ENCODE measurements at regions not wholly inside any gene's neighbourhood (a gene's known extent, or its start where the extent isn't known, plus 50 kb on each side); places are given as distances from the start of the nearest gene placed in this dataset.
"Not testable (repeated sequence)": the region's sequence is repeated elsewhere in the genome, so short reads cannot be mapped to it uniquely, and the experiment has no call there.

GRCh38 chr10:28769091-28769604, 91.8 kb downstream of the BAMBI start:
- ATAC-seq (replicated peaks; ENCODE audit: extremely low read depth, poor library complexity, severe bottlenecking): no peak
- no peak overlapping the region for H3K4me3 Mint-ChIP-seq

DNA sequence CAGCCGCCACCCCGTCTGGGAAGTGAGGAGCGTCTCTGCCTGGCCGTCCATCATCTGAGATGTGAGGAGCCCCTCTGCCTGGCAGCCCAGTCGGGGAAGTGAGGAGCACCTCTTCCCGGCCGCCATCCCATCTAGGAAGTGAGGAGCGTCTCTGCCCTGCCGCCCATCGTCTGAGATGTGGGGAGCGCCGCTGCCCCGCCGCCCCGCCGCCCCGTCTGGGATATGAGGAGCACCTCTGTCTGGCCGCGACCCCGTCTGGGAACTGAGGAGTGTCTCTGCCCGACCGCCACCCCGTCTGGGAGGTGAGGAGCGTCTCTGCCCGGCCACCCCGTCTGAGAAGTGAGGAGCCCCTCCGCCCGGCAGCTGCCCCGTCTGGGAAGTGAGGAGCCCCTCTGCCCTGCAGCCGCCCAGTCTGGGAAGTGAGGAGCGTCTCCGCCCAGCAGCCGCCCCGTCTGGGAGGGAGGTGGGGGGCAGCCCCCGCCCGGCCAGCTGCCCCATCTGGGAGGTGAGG, 94.3 kb downstream of the BAMBI start:
- H3K4me3 Mint-ChIP-seq; H3K9me3 Mint-ChIP-seq; H3K4me1 Mint-ChIP-seq; ATAC-seq (replicated peaks; ENCODE audit: extremely low read depth, poor library complexity, severe bottlenecking); H3K36me3 Mint-ChIP-seq (ENCODE audit: insufficient read depth); H3K27me3 Mint-ChIP-seq; DNase-seq (ENCODE audit: low spot score in 2 of 2); H3K27ac Mint-ChIP-seq (ENCODE audit: low read depth): not testable (repeated sequence)

More at GRCh38 chr10:28769091-28769604, 91.8 kb downstream of the BAMBI start:
- Mint-ChIP-seq H3K4me1 (no peaks in the 10 kb centered on the region), H3K9me3 (no peaks in the 10 kb centered on the region), H3K27ac (ENCODE audit: low read depth) (no peak overlapping the region), H3K27me3 (peaks cover 23% of the 10 kb centered on the region), H3K36me3 (ENCODE audit: insufficient read depth) (no peaks in the 10 kb centered on the region)
- DNase-seq (ENCODE audit: low spot score in 2 of 2): no peak

DNA sequence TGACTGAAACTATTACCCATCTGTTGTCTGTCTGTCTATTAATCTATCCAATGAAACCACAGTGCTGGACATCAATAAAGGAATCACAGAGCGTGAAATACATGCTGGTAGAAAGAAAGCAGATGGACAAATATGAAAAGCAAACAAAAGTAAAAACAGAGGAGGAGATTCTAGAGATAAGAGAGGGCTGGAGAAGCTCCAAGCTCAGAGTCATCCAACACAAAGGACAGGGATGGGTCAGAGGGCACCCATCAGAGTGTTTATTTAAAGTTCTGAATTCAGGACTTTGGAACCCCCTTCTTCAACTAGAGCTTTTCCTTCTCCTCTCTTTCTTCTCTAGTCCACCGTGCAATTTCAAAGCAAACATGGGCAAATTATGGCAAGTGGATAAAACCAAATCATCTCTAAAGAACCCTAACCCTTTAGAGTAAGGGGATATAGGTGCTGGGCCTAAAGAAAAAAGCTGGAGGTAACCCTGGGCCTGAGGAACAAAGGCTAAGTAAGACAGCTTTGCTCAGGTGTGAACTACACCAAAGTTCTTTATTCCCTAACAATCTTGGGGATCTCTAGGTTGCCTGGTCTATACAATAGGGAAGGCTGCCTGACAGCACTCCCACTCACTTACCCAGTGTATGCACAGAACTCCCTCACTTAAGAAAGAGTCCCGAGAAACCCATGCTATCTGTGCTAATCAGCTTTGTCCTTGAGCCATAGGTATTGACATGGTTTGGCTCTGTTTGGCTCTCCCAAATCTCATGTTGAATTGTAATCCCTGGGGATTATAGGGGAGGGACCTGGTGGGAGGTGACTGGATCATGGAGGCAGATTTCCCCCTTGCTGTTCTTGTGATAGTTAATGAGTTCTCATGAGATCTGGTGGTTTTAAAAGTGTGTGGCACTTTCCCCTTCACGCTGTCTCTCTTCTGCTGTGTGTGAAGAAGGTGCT, 97.0 kb downstream of the BAMBI start:
- Mint-ChIP-seq H3K4me3 (no peak overlapping the region), H3K36me3 (ENCODE audit: insufficient read depth) (no peaks in the 10 kb centered on the region), H3K9me3 (no peaks in the 10 kb centered on the region), H3K27ac (ENCODE audit: low read depth) (no peak overlapping the region), H3K27me3 (no peaks in the 10 kb centered on the region), H3K4me1 (no peaks in the 10 kb centered on the region)
- DNase-seq (ENCODE audit: low spot score in 2 of 2) (no peak), ATAC-seq (replicated peaks; ENCODE audit: extremely low read depth, poor library complexity, severe bottlenecking) (no peak)

- Mint-ChIP-seq H3K27ac (ENCODE audit: low read depth) (no peak overlapping the region), H3K27me3 (no peaks in the 10 kb centered on the region), H3K4me1 (no peaks in the 10 kb centered on the region), H3K9me3 (no peaks in the 10 kb centered on the region), H3K36me3 (ENCODE audit: insufficient read depth) (no peaks in the 10 kb centered on the region), H3K4me3 (no peak overlapping the region)
- ATAC-seq (replicated peaks; ENCODE audit: extremely low read depth, poor library complexity, severe bottlenecking): no peak
- DNase-seq (ENCODE audit: low spot score in 2 of 2): no peak
Observed at GRCh38 chr10:28775773-28776172, 98.5 kb downstream of the BAMBI start.

GRCh38 chr10:28776519-28776918, 99.2 kb downstream of the BAMBI start:
- Mint-ChIP-seq H3K27ac (ENCODE audit: low read depth) (no peak overlapping the region), H3K9me3 (no peaks in the 10 kb centered on the region), H3K4me1 (no peaks in the 10 kb centered on the region), H3K4me3 (no peak overlapping the region), H3K27me3 (no peaks in the 10 kb centered on the region), H3K36me3 (ENCODE audit: insufficient read depth) (no peaks in the 10 kb centered on the region)
- ATAC-seq (replicated peaks; ENCODE audit: extremely low read depth, poor library complexity, severe bottlenecking) (no peak), DNase-seq (ENCODE audit: low spot score in 2 of 2) (no peak)

- Mint-ChIP-seq H3K27ac (ENCODE audit: low read depth) (no peak overlapping the region), H3K27me3 (peaks cover 2% of the 10 kb centered on the region), H3K36me3 (ENCODE audit: insufficient read depth) (no peaks in the 10 kb centered on the region), H3K4me3 (no peak overlapping the region), H3K4me1 (no peaks in the 10 kb centered on the region), H3K9me3 (no peaks in the 10 kb centered on the region)
- DNase-seq (ENCODE audit: low spot score in 2 of 2): no peak
- ATAC-seq (replicated peaks; ENCODE audit: extremely low read depth, poor library complexity, severe bottlenecking): no peak
Observed at GRCh38 chr10:28777911-28778310, 100.6 kb downstream of the BAMBI start.

GRCh38 chr10:28778524-28778923, 101.2 kb downstream of the BAMBI start:
- Mint-ChIP-seq H3K27ac (ENCODE audit: low read depth) (no peak overlapping the region), H3K36me3 (ENCODE audit: insufficient read depth) (no peaks in the 10 kb centered on the region), H3K27me3 (peaks cover 9% of the 10 kb centered on the region), H3K4me3 (no peak overlapping the region), H3K4me1 (no peaks in the 10 kb centered on the region), H3K9me3 (no peaks in the 10 kb centered on the region)
- ATAC-seq (replicated peaks; ENCODE audit: extremely low read depth, poor library complexity, severe bottlenecking) (no peak), DNase-seq (ENCODE audit: low spot score in 2 of 2) (no peak)

DNA sequence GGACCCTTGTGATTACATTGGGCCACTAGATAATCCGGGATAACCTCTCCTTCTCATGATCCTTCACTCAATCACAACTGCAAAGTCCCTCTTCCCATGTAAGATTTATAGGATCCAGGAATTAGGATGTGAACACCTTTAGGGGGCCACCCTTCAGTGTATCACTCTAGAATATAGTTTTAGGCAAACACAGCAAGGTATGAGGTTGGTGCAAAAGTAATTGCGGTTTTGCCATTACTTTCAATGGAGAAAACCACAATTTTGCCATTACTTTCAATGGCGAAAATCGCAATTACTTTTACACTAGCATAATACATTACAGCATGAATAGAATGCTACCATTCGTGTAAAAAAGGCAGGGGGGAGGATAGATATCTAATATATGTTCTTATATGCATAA, 104.0 kb downstream of the BAMBI start:
- Mint-ChIP-seq H3K27me3 (peaks cover 22% of the 10 kb centered on the region), H3K4me3 (no peak overlapping the region)
- no peak for ATAC-seq (replicated peaks; ENCODE audit: extremely low read depth, poor library complexity, severe bottlenecking)

GRCh38 chr10:28783087-28783486, 105.8 kb downstream of the BAMBI start:
- Mint-ChIP-seq H3K27ac (ENCODE audit: low read depth) (no peak overlapping the region), H3K36me3 (ENCODE audit: insufficient read depth) (no peaks in the 10 kb centered on the region), H3K4me1 (no peaks in the 10 kb centered on the region), H3K4me3 (no peak overlapping the region), H3K9me3 (no peaks in the 10 kb centered on the region), H3K27me3 (peaks cover 31% of the 10 kb centered on the region)
- DNase-seq (ENCODE audit: low spot score in 2 of 2) (no peak), ATAC-seq (replicated peaks; ENCODE audit: extremely low read depth, poor library complexity, severe bottlenecking) (no peak)

More for the DNA sequence above, 104.0 kb downstream of the BAMBI start:
- no peak for DNase-seq (ENCODE audit: low spot score in 2 of 2)
- Mint-ChIP-seq H3K27ac (ENCODE audit: low read depth) (no peak overlapping the region), H3K4me1 (no peaks in the 10 kb centered on the region), H3K36me3 (ENCODE audit: insufficient read depth) (no peaks in the 10 kb centered on the region), H3K9me3 (no peaks in the 10 kb centered on the region)

DNA sequence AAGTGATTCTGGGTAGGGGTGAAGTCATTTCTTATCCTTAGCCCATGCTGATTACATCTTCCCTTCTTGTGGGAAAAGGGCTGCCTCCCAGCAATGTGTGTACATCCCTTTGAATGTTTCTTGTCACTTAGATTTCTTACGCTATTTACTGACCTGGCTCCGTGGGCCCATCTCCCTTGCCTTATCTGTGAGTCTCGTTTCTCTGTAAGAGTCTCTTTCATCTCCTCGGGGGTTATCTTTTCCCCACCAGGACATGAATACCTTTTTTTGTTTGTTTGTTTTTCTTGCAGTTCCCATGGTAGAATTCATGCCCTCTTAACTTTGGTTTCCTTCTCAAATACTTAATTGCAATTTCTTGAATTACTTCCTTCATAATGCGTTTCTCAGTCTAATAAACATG, 107.7 kb downstream of the BAMBI start:
- ATAC-seq (replicated peaks; ENCODE audit: extremely low read depth, poor library complexity, severe bottlenecking) (no peak), DNase-seq (ENCODE audit: low spot score in 2 of 2) (no peak)
- Mint-ChIP-seq H3K4me3 (no peak overlapping the region), H3K27ac (ENCODE audit: low read depth) (no peak overlapping the region), H3K27me3 (peaks cover 50% of the 10 kb centered on the region), H3K4me1 (no peaks in the 10 kb centered on the region), H3K36me3 (ENCODE audit: insufficient read depth) (no peaks in the 10 kb centered on the region), H3K9me3 (no peaks in the 10 kb centered on the region)

DNA sequence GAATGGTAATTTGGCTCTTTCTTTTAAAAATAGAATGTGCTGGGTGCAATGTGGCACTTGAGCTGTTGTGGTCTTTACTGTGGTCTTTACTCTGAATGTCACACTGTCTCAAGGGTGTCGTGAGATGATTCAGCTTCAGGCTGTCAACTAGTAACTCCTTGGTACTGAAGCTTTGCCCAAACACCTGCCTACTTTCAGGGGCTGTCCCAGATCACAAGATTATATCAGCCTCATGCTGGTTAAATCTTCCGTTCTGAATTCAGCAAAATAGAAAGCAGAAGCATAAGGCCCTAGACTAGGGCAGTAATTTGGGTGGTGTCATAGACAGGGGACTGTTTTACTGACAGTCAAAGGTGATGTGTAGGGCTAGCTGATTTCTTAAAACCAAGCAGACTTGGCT, 110.9 kb downstream of the BAMBI start:
- peak; percentile 19 for ATAC-seq (replicated peaks; ENCODE audit: extremely low read depth, poor library complexity, severe bottlenecking)
- DNase-seq (ENCODE audit: low spot score in 2 of 2): no peak
- H3K36me3 Mint-ChIP-seq (ENCODE audit: insufficient read depth): no peaks in the 10 kb centered on the region
- peaks cover 54% of the 10 kb centered on the region for H3K27me3 Mint-ChIP-seq
- H3K4me3 Mint-ChIP-seq: no peak overlapping the region
- no peaks in the 10 kb centered on the region for H3K4me1 Mint-ChIP-seq
- H3K27ac Mint-ChIP-seq (ENCODE audit: low read depth): no peak overlapping the region
- no peaks in the 10 kb centered on the region for H3K9me3 Mint-ChIP-seq

GRCh38 chr10:28788762-28789161, 111.4 kb downstream of the BAMBI start:
- no peak overlapping the region for H3K27ac Mint-ChIP-seq (ENCODE audit: low read depth)

DNA sequence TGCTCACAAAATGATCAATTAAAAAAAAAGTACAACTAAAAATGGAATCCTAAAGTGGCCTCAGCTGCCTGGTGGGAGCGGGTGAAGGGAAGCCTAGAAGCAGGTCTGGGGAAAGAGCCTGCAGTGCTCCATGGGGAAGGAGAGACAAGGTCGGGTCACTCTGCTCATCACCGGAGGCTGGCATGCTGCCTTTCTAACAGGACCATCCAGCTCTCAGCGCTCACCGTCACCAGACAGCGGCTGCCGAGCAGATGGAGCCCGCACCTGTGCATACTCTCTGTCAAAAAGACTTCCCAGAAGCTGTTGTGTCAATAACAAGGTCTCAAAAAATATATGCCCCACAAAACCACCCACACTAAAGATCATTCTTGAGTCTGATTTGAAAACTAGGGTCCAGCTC, 112.8 kb downstream of the BAMBI start:
- ATAC-seq (replicated peaks; ENCODE audit: extremely low read depth, poor library complexity, severe bottlenecking): no peak

More at GRCh38 chr10:28788762-28789161, 111.4 kb downstream of the BAMBI start:
- no peak for ATAC-seq (replicated peaks; ENCODE audit: extremely low read depth, poor library complexity, severe bottlenecking)
- Mint-ChIP-seq H3K4me3 (no peak overlapping the region), H3K36me3 (ENCODE audit: insufficient read depth) (no peaks in the 10 kb centered on the region), H3K4me1 (no peaks in the 10 kb centered on the region), H3K27me3 (peaks cover 51% of the 10 kb centered on the region), H3K9me3 (no peaks in the 10 kb centered on the region)
- no peak for DNase-seq (ENCODE audit: low spot score in 2 of 2)

More for the DNA sequence above, 112.8 kb downstream of the BAMBI start:
- DNase-seq (ENCODE audit: low spot score in 2 of 2): no peak
- Mint-ChIP-seq H3K4me1 (no peaks in the 10 kb centered on the region), H3K9me3 (no peaks in the 10 kb centered on the region), H3K4me3 (no peak overlapping the region), H3K36me3 (ENCODE audit: insufficient read depth) (no peaks in the 10 kb centered on the region), H3K27ac (ENCODE audit: low read depth) (no peak overlapping the region), H3K27me3 (peaks cover 45% of the 10 kb centered on the region)
